ENCODE measurements at regions not wholly inside any gene's neighbourhood (a gene's known extent, or its start where the extent isn't known, plus 50 kb on each side); places are given as distances from the start of the nearest gene placed in this dataset.

DNA sequence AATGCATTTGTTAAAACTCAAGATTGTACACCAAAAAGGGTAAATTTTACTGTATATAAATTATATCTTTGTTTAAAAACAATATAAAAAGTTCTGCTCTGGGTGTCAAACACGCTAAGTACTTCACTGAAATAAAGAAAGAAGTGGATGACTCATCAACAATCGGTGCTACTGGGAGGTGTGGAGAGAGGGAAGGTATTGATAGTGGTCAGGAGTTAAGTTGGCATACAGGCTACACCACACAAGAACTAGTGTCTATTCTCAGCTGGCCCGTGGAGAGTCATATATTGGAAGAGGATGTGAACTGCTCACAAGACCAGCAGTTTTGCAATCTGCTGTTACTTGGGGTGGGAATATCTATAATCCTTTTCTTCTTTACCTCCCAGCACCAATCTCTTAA is 145.7 kb upstream of the TRPC7 start:
- Histone ChIP-seq H2BK120ac (ENCODE audit: low read depth, low read length) (no peak overlapping the region), H3K14ac (replicated peaks; ENCODE audit: low read depth, low read length) (no peak overlapping the region), H2AK9ac (replicated peaks; ENCODE audit: low read depth, low read length, poor library complexity) (no peak overlapping the region), H3K4me2 (ENCODE audit: low read depth, low read length) (no peak overlapping the region), H4K20me1 (ENCODE audit: insufficient read depth, low read length) (no peaks in the 10 kb centered on the region), H2AK5ac (ENCODE audit: low read depth, low read length) (no peak overlapping the region), H3K27me3 (ENCODE audit: control insufficient read depth, insufficient read depth, low read length) (no peaks in the 10 kb centered on the region), H4K8ac (ENCODE audit: low read depth in 2 of 2, low read length in 2 of 2) (no peak overlapping the region), H3K36me3 (ENCODE audit: control insufficient read depth, insufficient read depth, low read length) (no peaks in the 10 kb centered on the region), H3K4me1 (ENCODE audit: control insufficient read depth, insufficient read depth, low read length) (no peaks in the 10 kb centered on the region), H3K4ac (ENCODE audit: low read depth, low read length) (no peak overlapping the region), H3K27ac (ENCODE audit: insufficient read depth, low read length) (no peak overlapping the region), H3K9ac (ENCODE audit: low read depth, low read length) (no peak overlapping the region), H2BK5ac (ENCODE audit: low read depth, low read length, poor library complexity, severe bottlenecking) (no peak overlapping the region), H3K9me3 (ENCODE audit: control insufficient read depth, insufficient read depth, low read length) (peaks cover 2% of the 10 kb centered on the region; the same call in 1 of the 2 replicates), H3K56ac (ENCODE audit: extremely low read depth, insufficient read depth, low read length) (no peak overlapping the region), H2AFZ (replicated peaks; ENCODE audit: low read length, poor library complexity) (no peak overlapping the region), H4K5ac (ENCODE audit: low read depth, low read length) (no peak overlapping the region), H3K4me3 (ENCODE audit: insufficient read depth, low read depth, low read length) (no peak overlapping the region), H3K9me1 (ENCODE audit: insufficient read depth, low read length) (no peaks in the 10 kb centered on the region), H3K23ac (ENCODE audit: low read depth, low read length) (no peak overlapping the region), H3K18ac (ENCODE audit: low read depth, low read length) (no peak overlapping the region), H2BK20ac (ENCODE audit: low read depth, low read length) (no peak overlapping the region), H3K79me1 (ENCODE audit: low read depth in 1 of 2, low read length in 2 of 2) (no peaks in the 10 kb centered on the region), H2BK15ac (ENCODE audit: low read depth, low read length) (no peak overlapping the region), H4K91ac (ENCODE audit: insufficient read depth, low read depth, low read length) (no peak overlapping the region)
- in situ Hi-C loops (cut with MboI; ENCODE audit: low sequenced_read_pairs) = no loop called here
- no TSS peak for BruUV-seq (replicated peaks)
- intact Hi-C loops (cut with micrococcal nuclease) = no loop called here
- CTCF ChIA-PET = interaction anchor here (1.1 kb wide), 1 partner anchor 262 kb away, joined by 3 read pairs; no protein-coding TSS in a partner anchor
- ATAC-seq (ENCODE audit: low read depth) = no peak
- dilution Hi-C loops (cut with HindIII; ENCODE audit: low sequenced_read_pairs, unreplicated experiment) = no loop called here
- POLR2A ChIA-PET (ENCODE audit: unreplicated experiment) = no interaction called here
- no CpG with 5 or more reads among the region's 3 CpGs for WGBS, 2 experiments (ENCODE audit: extremely low coverage in 2 of 2, insufficient read length in 1 of 2)
- DNase-seq = no peak
- no peak for TF ChIP-seq BHLHE40 (IDR thresholded peaks at IDR 0.05; ENCODE audit: low read depth, low read length)

Data from IMR-90 (cell line).